Thyroid gland (tissue), 4 donors: ENCODE measurements at regions not wholly inside any gene's neighbourhood (a gene's known extent, or its start where the extent isn't known, plus 50 kb on each side); places are given as distances from the start of the nearest gene placed in this dataset.

Source experiments
- DNase-seq, 2 donors: peaks; one replicate each; pipeline ENCODE4 v3.0.0-alpha.2; 2019
- H3K27ac ChIP-seq, 3 donors: fragments of 200-600 bp; sonication (generic); 1 replicate in 2 of 3; 2 replicates in 1 of 3; pipeline ENCODE4 v1.5.1; 2016 to 2019; ENCODE audit warnings: mild to moderate bottlenecking in 1 of 3, moderate library complexity in 1 of 3
- H3K27me3 ChIP-seq: fragments of 200-600 bp; sonication (generic); one replicate; pipeline ENCODE4 v1.5.1; 2019
- H3K36me3 ChIP-seq, 2 donors: fragments of 200-600 bp; sonication (generic); one replicate each; pipeline ENCODE4 v1.5.1; 2016 to 2019
- H3K4me1 ChIP-seq, 2 donors: fragments of 200-600 bp; sonication (generic); one replicate each; pipeline ENCODE4 v1.5.1; 2017 to 2019
- H3K4me3 ChIP-seq, 3 donors: fragments of 200-600 bp; sonication (generic); replicated peaks in 1 of 3; 1 replicate in 2 of 3; 2 replicates in 1 of 3; pipeline ENCODE4 v1.5.1; 2016; ENCODE audit warnings: mild to moderate bottlenecking in 1 of 3
- H3K9me3 ChIP-seq: fragments of 200-600 bp; sonication (generic); one replicate; pipeline ENCODE4 v1.5.1; 2017
- CTCF ChIP-seq, 6 experiments: fragments of 200-600 bp in 3 of 6; fragments of 450-650 bp in 3 of 6; sonication (generic) in 3 of 6; IDR thresholded peaks; one replicate each; pipeline ENCODE4 v1.5.1; 2016 to 2019; ENCODE audit warnings: antibody characterized with exemption in 6 of 6, mild to moderate bottlenecking in 2 of 6, inconsistent platforms in 1 of 6, moderate library complexity in 1 of 6
- POLR2A ChIP-seq, 2 donors: fragments of 450-650 bp; IDR thresholded peaks; one replicate each; pipeline ENCODE4 v1.6.1; 2017; ENCODE audit warnings: antibody characterized with exemption in 2 of 2, mild to moderate bottlenecking in 2 of 2, moderate library complexity in 1 of 2
- WGBS, 2 donors: methylation state at CpG; one replicate each; pipeline ENCODE4 v1.1.5; 2017; 5-methylcytosine and 5-hydroxymethylcytosine counted together
- intact Hi-C: fragments of 100-400 bp; cut with DNase I; formaldehyde crosslinking; loops from one replicate; pipeline ENCODE4 v1.15.1; 2023

GRCh38 chr6:19705606-19706005 lies 131.6 kb upstream of the ID4 start:
- TF ChIP-seq POLR2A (IDR thresholded peaks at IDR 0.05) (no peak), CTCF (IDR thresholded peaks at IDR 0.05) (no peak)
- H3K4me1 ChIP-seq: no peaks in the 10 kb centered on the region

GRCh38 chr6:19712012-19712688 lies 125.0 kb upstream of the ID4 start:
- no peaks in the 10 kb centered on the region for H3K9me3 ChIP-seq
- no peaks in the 10 kb centered on the region for H3K36me3 ChIP-seq
- H3K27me3 ChIP-seq: no peaks in the 10 kb centered on the region
- no peak for TF ChIP-seq CTCF (IDR thresholded peaks at IDR 0.05)
- TF ChIP-seq POLR2A (IDR thresholded peaks at IDR 0.05): no peak
- intact Hi-C loops: no loop called here
- 90 to 98% methylated on average over 4 of the region's 4 CpGs for WGBS, 2 donors
- H3K4me3 ChIP-seq: no peak overlapping the region
- H3K27ac ChIP-seq: no peak overlapping the region
- DNase-seq: no peak
- H3K4me1 ChIP-seq: no peaks in the 10 kb centered on the region

More at GRCh38 chr6:19705606-19706005, 131.6 kb upstream of the ID4 start:
- intact Hi-C loops: no loop called here
- 92 to 95% methylated on average over 5 of the region's 5 CpGs for WGBS, 2 donors
- H3K27ac ChIP-seq: no peak overlapping the region
- H3K4me3 ChIP-seq: no peak overlapping the region
- no peak for DNase-seq
- H3K36me3 ChIP-seq: no peaks in the 10 kb centered on the region
- no peaks in the 10 kb centered on the region for H3K27me3 ChIP-seq
- H3K9me3 ChIP-seq: no peaks in the 10 kb centered on the region

- no peak overlapping the region for H3K4me3 ChIP-seq
- TF ChIP-seq POLR2A (IDR thresholded peaks at IDR 0.05) (no peak), CTCF (IDR thresholded peaks at IDR 0.05) (no peak)
- H3K36me3 ChIP-seq: no peaks in the 10 kb centered on the region
- WGBS, 2 donors: 95 to 96% methylated on average over 1 of the region's 1 CpG
- no peaks in the 10 kb centered on the region for H3K9me3 ChIP-seq
- no peaks in the 10 kb centered on the region for H3K27me3 ChIP-seq
- H3K27ac ChIP-seq: no peak overlapping the region
- no peak for DNase-seq
- no peaks in the 10 kb centered on the region for H3K4me1 ChIP-seq
- intact Hi-C loops: no loop called here
These were observed 124.2 kb upstream of the ID4 start for GRCh38 chr6:19712998-19713397.

- H3K36me3 ChIP-seq: no peaks in the 10 kb centered on the region
- intact Hi-C loops: no loop called here
- H3K27ac ChIP-seq: no peak overlapping the region
- no peak for TF ChIP-seq POLR2A (IDR thresholded peaks at IDR 0.05)
- TF ChIP-seq CTCF (IDR thresholded peaks at IDR 0.05): no peak
- no peaks in the 10 kb centered on the region for H3K9me3 ChIP-seq
- H3K4me3 ChIP-seq: no peak overlapping the region
- H3K4me1 ChIP-seq: no peaks in the 10 kb centered on the region
- H3K27me3 ChIP-seq: no peaks in the 10 kb centered on the region
- DNase-seq: no peak
- 89 to 94% methylated on average over 4 of the region's 4 CpGs for WGBS, 2 donors
These were observed 123.8 kb upstream of the ID4 start for GRCh38 chr6:19713411-19713810.

GRCh38 chr6:19713984-19714383 lies 123.2 kb upstream of the ID4 start:
- H3K4me3 ChIP-seq: no peak overlapping the region
- no peaks in the 10 kb centered on the region for H3K36me3 ChIP-seq
- no peak for DNase-seq
- H3K27me3 ChIP-seq: no peaks in the 10 kb centered on the region
- H3K4me1 ChIP-seq: no peaks in the 10 kb centered on the region
- TF ChIP-seq POLR2A (IDR thresholded peaks at IDR 0.05): no peak
- no peak for TF ChIP-seq CTCF (IDR thresholded peaks at IDR 0.05)
- 81 to 83% methylated on average over 3 of the region's 3 CpGs for WGBS, 2 donors
- H3K9me3 ChIP-seq: no peaks in the 10 kb centered on the region
- no peak overlapping the region for H3K27ac ChIP-seq
- intact Hi-C loops: no loop called here
